H1 (cell line): ENCODE measurements at regions not wholly inside any gene's neighbourhood (a gene's known extent, or its start where the extent isn't known, plus 50 kb on each side); places are given as distances from the start of the nearest gene placed in this dataset.

Experiments
- CTCF ChIA-PET: fragments of 300-600 bp; sonication (Branson Sonifier 250); formaldehyde crosslinking; loops from one replicate; lab custom pipeline; 2021; ENCODE audit not compliant: partially characterized antibody; lab: Charles Lee
- POLR2A ChIA-PET: fragments of 300-600 bp; sonication (Branson Sonifier 250); formaldehyde crosslinking; loops from one replicate; lab custom pipeline; 2021; ENCODE audit warnings: inconsistent platforms; ENCODE audit not compliant: partially characterized antibody; lab: Charles Lee
- DNase-seq, 2 experiments: peaks; one replicate each; pipeline versions ENCODE4 v3.0.0 to v3.0.0-alpha.2; 2010 to 2022; ENCODE audit warnings: low spot score in 2 of 2, low read depth in 1 of 2, mixed read lengths in 1 of 2
- FAIRE-seq: peaks from 2 replicates; lab custom pipeline; 2011; peaks lifted over from hg19 to GRCh38; lab: Jason Lieb, UNC
- H2AFZ ChIP-seq: 2 replicates; pipeline ENCODE4 v1.8.1; 2012; ENCODE audit warnings: low read length, inconsistent platforms
- H2AK5ac ChIP-seq: 2 replicates; pipeline ENCODE4 v1.6.1; 2013; ENCODE audit warnings: low read depth, low read length
- H2BK120ac ChIP-seq: replicated peaks from 2 replicates; pipeline ENCODE3; 2013; ENCODE audit warnings: low read depth, low read length, inconsistent platforms
- H2BK12ac ChIP-seq: 2 replicates; pipeline ENCODE4 v1.6.1; 2013; ENCODE audit warnings: low read depth, low read length
- H2BK15ac ChIP-seq: 2 replicates; pipeline ENCODE4 v1.6.1; 2013; ENCODE audit warnings: low read length
- H2BK20ac ChIP-seq: 2 replicates; pipeline ENCODE4 v1.6.1; 2013; ENCODE audit warnings: low read length
- H2BK5ac ChIP-seq: 2 replicates; pipeline ENCODE4 v1.6.1; 2013; ENCODE audit warnings: low read depth, low read length
- H3K14ac ChIP-seq: 2 replicates; pipeline ENCODE4 v1.6.1; 2013; ENCODE audit warnings: inconsistent platforms; ENCODE audit not compliant: insufficient read length
- H3K18ac ChIP-seq: 2 replicates; pipeline ENCODE4 v1.6.1; 2013; ENCODE audit warnings: low read length; ENCODE audit errors: extremely low read depth
- H3K23ac ChIP-seq: 2 replicates; pipeline ENCODE4 v1.6.1; 2013; ENCODE audit warnings: inconsistent platforms; ENCODE audit not compliant: insufficient read length
- H3K23me2 ChIP-seq: 2 replicates; pipeline ENCODE4 v1.6.1; 2013; ENCODE audit warnings: low read depth, low read length
- H3K27ac ChIP-seq: 2 replicates; pipeline ENCODE4 v1.6.1; 2011; ENCODE audit warnings: low read depth, low read length, inconsistent platforms
- H3K27me3 ChIP-seq, 4 experiments: replicated peaks in 1 of 4; 1 replicate in 1 of 4; 2 replicates in 3 of 4; pipeline versions ENCODE4 v1.6.1 to v1.8.1; 2011 to 2013; ENCODE audit warnings: low read length in 3 of 4, mild to moderate bottlenecking in 3 of 4, inconsistent platforms in 2 of 4, mixed read lengths in 2 of 4, moderate library complexity in 1 of 4; ENCODE audit not compliant: control insufficient read depth in 3 of 4, insufficient read depth in 3 of 4; ENCODE audit errors: extremely low read depth in 1 of 4
- H3K36me3 ChIP-seq, 4 experiments: 2 replicates each; pipeline versions ENCODE4 v1.6.1 to v1.8.1; 2011 to 2013; ENCODE audit warnings: mild to moderate bottlenecking in 4 of 4, low read length in 3 of 4, moderate library complexity in 2 of 4, control low read depth in 1 of 4, inconsistent platforms in 1 of 4; ENCODE audit not compliant: insufficient read depth in 4 of 4, control insufficient read depth in 2 of 4
- H3K4ac ChIP-seq: replicated peaks from 2 replicates; pipeline ENCODE3; 2013; ENCODE audit warnings: low read length, low read depth, mixed read lengths, inconsistent platforms; ENCODE audit not compliant: insufficient read length
- H3K4me1 ChIP-seq, 4 experiments: replicated peaks in 1 of 4; 1 replicate in 1 of 4; 2 replicates in 3 of 4; pipeline versions ENCODE4 v1.6.1 to v1.8.1; 2011 to 2013; ENCODE audit warnings: low read length in 3 of 4, inconsistent platforms in 2 of 4, mixed read lengths in 1 of 4; ENCODE audit not compliant: insufficient read depth in 4 of 4, control insufficient read depth in 3 of 4
- H3K4me2 ChIP-seq, 2 experiments: 2 replicates each; pipeline versions ENCODE4 v1.6.1 to v1.8.1; 2011 to 2013; ENCODE audit warnings: low read depth in 2 of 2, low read length in 2 of 2, control low read depth in 1 of 2, inconsistent platforms in 1 of 2, mild to moderate bottlenecking in 1 of 2; ENCODE audit not compliant: insufficient read depth in 1 of 2
- H3K4me3 ChIP-seq, 4 experiments: fragments of 200-600, 300-600 bp in 1 of 4; sonication (generic), shearing (Covaris generic), sonication (Bioruptor Twin) in 1 of 4; 2 replicates each; pipeline versions ENCODE4 v1.5.1 to v1.8.1; 2011 to 2016; ENCODE audit warnings: low read length in 4 of 4, low read depth in 3 of 4, control low read depth in 2 of 4, inconsistent platforms in 2 of 4, mild to moderate bottlenecking in 2 of 4, mixed read lengths in 1 of 4, moderate library complexity in 1 of 4; ENCODE audit not compliant: insufficient read depth in 2 of 4; ENCODE audit errors: extremely low read depth in 1 of 4
- H3K56ac ChIP-seq: replicated peaks from 2 replicates; pipeline ENCODE3; 2013; ENCODE audit warnings: low read depth, mild to moderate bottlenecking, mixed read lengths, low read length, inconsistent platforms; ENCODE audit not compliant: insufficient read length
- H3K79me1 ChIP-seq: 2 replicates; pipeline ENCODE4 v1.6.1; 2013; ENCODE audit warnings: low read depth, low read length, control low read depth
- H3K79me2 ChIP-seq, 2 experiments: 2 replicates each; pipeline versions ENCODE4 v1.6.1 to v1.8.1; 2012 to 2013; ENCODE audit warnings: low read length in 2 of 2, mild to moderate bottlenecking in 2 of 2, inconsistent platforms in 1 of 2; ENCODE audit not compliant: insufficient read depth in 2 of 2, control insufficient read depth in 1 of 2
- H3K9ac ChIP-seq, 4 experiments: replicated peaks in 1 of 4; 1 replicate in 1 of 4; 2 replicates in 3 of 4; pipeline versions ENCODE4 v1.6.1 to v1.8.1; 2011 to 2013; ENCODE audit warnings: low read depth in 3 of 4, low read length in 3 of 4, control low read depth in 2 of 4, mild to moderate bottlenecking in 2 of 4, moderate library complexity in 2 of 4, inconsistent platforms in 1 of 4; ENCODE audit errors: extremely low read depth in 1 of 4
- H3K9me3 ChIP-seq, 2 experiments: 2 replicates each; pipeline versions ENCODE4 v1.6.1 to v1.8.1; 2012 to 2013; ENCODE audit warnings: mild to moderate bottlenecking in 2 of 2, moderate library complexity in 2 of 2, control low read depth in 1 of 2, inconsistent platforms in 1 of 2, low read depth in 1 of 2, low read length in 1 of 2, mixed read lengths in 1 of 2; ENCODE audit not compliant: insufficient read depth in 2 of 2
- H4K20me1 ChIP-seq, 2 experiments: replicated peaks in 1 of 2; 2 replicates each; pipeline versions ENCODE3 to v1.8.1; 2011 to 2013; ENCODE audit warnings: inconsistent platforms in 2 of 2, low read length in 2 of 2, mild to moderate bottlenecking in 1 of 2; ENCODE audit not compliant: insufficient read depth in 2 of 2, control insufficient read depth in 1 of 2
- H4K5ac ChIP-seq: 2 replicates; pipeline ENCODE4 v1.6.1; 2013; ENCODE audit warnings: low read length, low read depth, mixed read lengths, inconsistent platforms; ENCODE audit not compliant: insufficient read length
- H4K8ac ChIP-seq: 2 replicates; pipeline ENCODE4 v1.8.0; 2013; ENCODE audit warnings: mild to moderate bottlenecking, moderate library complexity, low read length, inconsistent platforms; ENCODE audit not compliant: insufficient read depth; ENCODE audit errors: extremely low read depth
- H4K91ac ChIP-seq: replicated peaks from 2 replicates; pipeline ENCODE3; 2013; ENCODE audit warnings: low read length, mixed read lengths, inconsistent platforms; ENCODE audit not compliant: insufficient read length
- CEBPB ChIP-seq: IDR thresholded peaks from 2 replicates; pipeline ENCODE4 v1.6.1; 2012; ENCODE audit warnings: low read depth, low read length
- CTBP2 ChIP-seq: IDR thresholded peaks from 2 replicates; pipeline ENCODE4 v1.7.0; 2011; ENCODE audit warnings: borderline replicate concordance, mild to moderate bottlenecking, moderate library complexity, mixed read lengths, low read length; ENCODE audit not compliant: insufficient read depth, insufficient read length
- EGR1 ChIP-seq: IDR thresholded peaks from 2 replicates; pipeline ENCODE4 v1.6.1; 2011; ENCODE audit warnings: low read depth, low read length, borderline replicate concordance
- EP300 ChIP-seq, 2 experiments: IDR thresholded peaks; 1 replicate in 1 of 2; 2 replicates in 1 of 2; pipeline ENCODE4 v1.6.1; 2011 to 2012; ENCODE audit warnings: low read depth in 2 of 2, low read length in 2 of 2, mild to moderate bottlenecking in 2 of 2, borderline replicate concordance in 1 of 2, inconsistent platforms in 1 of 2, moderate library complexity in 1 of 2
- KDM5A ChIP-seq: fragments of 200-600 bp; IDR thresholded peaks from 2 replicates; pipeline ENCODE4 v1.7.1; 2012; ENCODE audit warnings: mild to moderate bottlenecking, low read length, inconsistent platforms, mixed read lengths
- NRF1 ChIP-seq: IDR thresholded peaks from 2 replicates; pipeline ENCODE4 v1.6.1; 2011; ENCODE audit warnings: mild to moderate bottlenecking, low read depth, low read length, improper control_type of control experiment
- RAD21 ChIP-seq, 2 experiments: IDR thresholded peaks in 1 of 2; conservative IDR thresholded peaks in 1 of 2; 2 replicates each; pipeline ENCODE4 v1.6.1; 2011; ENCODE audit warnings: low read depth in 2 of 2, low read length in 2 of 2, improper control_type of control experiment in 1 of 2, inconsistent platforms in 1 of 2, mild to moderate bottlenecking in 1 of 2, moderate library complexity in 1 of 2
- SP4 ChIP-seq: IDR thresholded peaks from 2 replicates; pipeline ENCODE4 v1.6.1; 2012; ENCODE audit warnings: low read length, inconsistent platforms
- TBP ChIP-seq: IDR thresholded peaks from 2 replicates; pipeline ENCODE4 v1.6.1; 2011; ENCODE audit warnings: low read depth, low read length, improper control_type of control experiment
- TCF12 ChIP-seq: IDR thresholded peaks from 2 replicates; pipeline ENCODE4 v1.6.1; 2011; ENCODE audit warnings: low read depth, mild to moderate bottlenecking, low read length
- ZNF274 ChIP-seq: IDR thresholded peaks from 2 replicates; pipeline ENCODE4 v1.7.0; 2012; ENCODE audit warnings: low read length, borderline replicate concordance; ENCODE audit errors: extremely low read depth
- WGBS, 2 experiments: shearing (Covaris generic) in 1 of 2; methylation state at CpG; one replicate each; pipeline versions ENCODE4 v1.1.6 to v1.1.7; 2013 to 2015; ENCODE audit warnings: low lambda C conversion rate in 2 of 2, mixed read lengths in 2 of 2, inconsistent platforms in 1 of 2, low coverage in 1 of 2, missing lambda C conversion rate in 1 of 2; ENCODE audit not compliant: insufficient replicate concordance in 2 of 2, insufficient coverage in 1 of 2, insufficient read length in 1 of 2; ENCODE audit errors: extremely low coverage in 1 of 2, missing lambda C conversion rate in 1 of 2; 5-methylcytosine and 5-hydroxymethylcytosine counted together
- TF ChIP-seq, protein P1 (sequence below), 3 experiments: IDR thresholded peaks; 1 replicate in 2 of 3; 2 replicates in 1 of 3; pipeline versions ENCODE4 v1.5.1 to v1.6.1; 2011; ENCODE audit warnings: low read length in 3 of 3, mild to moderate bottlenecking in 3 of 3, inconsistent platforms in 2 of 3, low read depth in 1 of 3, moderate library complexity in 1 of 3; ENCODE audit not compliant: insufficient read depth in 1 of 3; ENCODE audit errors: control extremely low read depth in 1 of 3

DNA sequence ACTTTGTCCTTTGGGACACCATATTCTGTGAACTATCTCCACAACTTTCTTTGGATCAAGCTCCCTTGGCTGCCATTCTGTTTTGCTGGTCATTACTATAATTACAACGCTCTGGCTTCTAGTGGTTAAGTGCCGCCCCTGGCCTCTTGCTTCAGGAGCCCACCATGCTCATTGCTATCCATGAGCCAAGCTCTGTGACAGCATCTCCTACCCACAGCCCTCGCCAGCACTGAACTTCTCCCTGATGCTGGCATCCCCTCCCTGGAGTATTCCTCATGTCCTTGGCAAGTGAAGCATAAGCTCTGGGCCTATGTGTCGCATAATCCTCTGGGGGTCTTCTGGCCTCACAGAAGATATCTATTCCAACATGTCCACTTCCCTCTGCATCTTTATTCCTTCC, 60.6 kb upstream of the DHX40 start:
- Histone ChIP-seq H4K8ac (no peak overlapping the region), H4K91ac (no peak overlapping the region), H3K27ac (no peak overlapping the region), H3K4me2 (no peak overlapping the region), H3K14ac (no peak overlapping the region), H3K9me3 (peaks cover 0 to 5% of the 10 kb centered on the region in 2 experiments; a peak in 1 of 4 replicates), H2BK20ac (no peak overlapping the region), H3K4ac (no peak overlapping the region), H3K36me3 (no peaks in the 10 kb centered on the region), H2BK12ac (0 out of 2 replicates have a peak overlapping the region, but pooled peaks have one; percentile 39), H3K79me2 (no peaks in the 10 kb centered on the region), H3K27me3 (no peaks in the 10 kb centered on the region), H3K23ac (no peak overlapping the region), H4K5ac (no peak overlapping the region), H2BK15ac (no peak overlapping the region), H4K20me1 (no peaks in the 10 kb centered on the region), H2AK5ac (no peak overlapping the region), H2AFZ (no peak overlapping the region), H3K23me2 (no peaks in the 10 kb centered on the region), H2BK5ac (no peak overlapping the region), H3K56ac (no peak overlapping the region), H3K18ac (no peak overlapping the region), H3K9ac (no peak overlapping the region), H3K4me3 (no peak overlapping the region), H2BK120ac (no peak overlapping the region), H3K4me1 (no peaks in the 10 kb centered on the region), H3K79me1 (no peaks in the 10 kb centered on the region)
- FAIRE-seq, result no peak
- CTCF ChIA-PET, result interaction anchor here (1.8 kb wide), 1 partner anchor 10 kb away, joined by 3 read pairs; no protein-coding TSS in a partner anchor
- 81% methylated on average over 4 of the region's 4 CpGs; no CpG with 5 or more reads in 1 of the 2 experiments for WGBS, 2 experiments
- POLR2A ChIA-PET, result no interaction called here
- DNase-seq, result no peak
- TF ChIP-seq KDM5A (no peak), EP300 (IDR thresholded peaks at IDR 0.05; ENCODE audit: borderline replicate concordance in 1 of 2, low read depth in 2 of 2, low read length in 2 of 2) (no peak), TCF12 (no peak), RAD21 (IDR thresholded peaks at IDR 0.05 in 1 of 2, conservative IDR thresholded peaks at IDR 0.05 in 1 of 2; ENCODE audit: low read depth in 2 of 2, low read length in 2 of 2) (no peak), EGR1 (no peak), SP4 (no peak), NRF1 (no peak), TBP (no peak), CTBP2 (no peak), ZNF274 (no peak), CEBPB (no peak)
- TF ChIP-seq, protein P1, sequence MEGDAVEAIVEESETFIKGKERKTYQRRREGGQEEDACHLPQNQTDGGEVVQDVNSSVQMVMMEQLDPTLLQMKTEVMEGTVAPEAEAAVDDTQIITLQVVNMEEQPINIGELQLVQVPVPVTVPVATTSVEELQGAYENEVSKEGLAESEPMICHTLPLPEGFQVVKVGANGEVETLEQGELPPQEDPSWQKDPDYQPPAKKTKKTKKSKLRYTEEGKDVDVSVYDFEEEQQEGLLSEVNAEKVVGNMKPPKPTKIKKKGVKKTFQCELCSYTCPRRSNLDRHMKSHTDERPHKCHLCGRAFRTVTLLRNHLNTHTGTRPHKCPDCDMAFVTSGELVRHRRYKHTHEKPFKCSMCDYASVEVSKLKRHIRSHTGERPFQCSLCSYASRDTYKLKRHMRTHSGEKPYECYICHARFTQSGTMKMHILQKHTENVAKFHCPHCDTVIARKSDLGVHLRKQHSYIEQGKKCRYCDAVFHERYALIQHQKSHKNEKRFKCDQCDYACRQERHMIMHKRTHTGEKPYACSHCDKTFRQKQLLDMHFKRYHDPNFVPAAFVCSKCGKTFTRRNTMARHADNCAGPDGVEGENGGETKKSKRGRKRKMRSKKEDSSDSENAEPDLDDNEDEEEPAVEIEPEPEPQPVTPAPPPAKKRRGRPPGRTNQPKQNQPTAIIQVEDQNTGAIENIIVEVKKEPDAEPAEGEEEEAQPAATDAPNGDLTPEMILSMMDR (IDR thresholded peaks at IDR 0.05; ENCODE audit: control extremely low read depth in 1 of 3, insufficient read depth in 1 of 3, low read depth in 1 of 3, low read length in 3 of 3), result no peak
